WI38 (cell line): ENCODE measurements at regions not wholly inside any gene's neighbourhood (a gene's known extent, or its start where the extent isn't known, plus 50 kb on each side); places are given as distances from the start of the nearest gene placed in this dataset.

ENCODE experiments used
- H3K4me3 ChIP-seq: 2 replicates; pipeline ENCODE4 v1.5.1; 2011; ENCODE audit warnings: low read depth, mild to moderate bottlenecking, control low read depth, low read length
- TF ChIP-seq, protein P1 (sequence below): IDR thresholded peaks from 2 replicates; pipeline ENCODE4 v1.5.1; 2012; ENCODE audit warnings: low read depth, mild to moderate bottlenecking, control low read depth, low read length

DNA sequence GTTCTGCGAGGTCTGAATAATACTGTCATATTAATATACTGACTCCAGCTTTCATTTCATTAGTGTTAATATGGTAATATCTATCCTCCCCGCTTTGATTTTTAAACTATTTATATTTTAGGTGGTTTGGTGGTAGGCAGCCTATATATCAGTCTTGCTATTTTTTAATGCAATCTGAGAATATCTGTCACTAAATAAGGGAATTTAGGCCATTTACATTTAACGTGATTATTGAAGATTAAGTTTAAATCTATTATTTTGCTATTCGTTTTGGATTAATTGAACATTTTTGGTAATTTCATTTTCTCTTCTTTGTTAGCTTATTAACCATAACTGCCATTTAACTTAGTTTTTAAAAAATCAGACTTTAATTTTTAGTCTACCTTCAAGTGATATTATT is 247.7 kb upstream of the PMFBP1 start:
- no peak overlapping the region for H3K4me3 ChIP-seq
- TF ChIP-seq, protein P1, sequence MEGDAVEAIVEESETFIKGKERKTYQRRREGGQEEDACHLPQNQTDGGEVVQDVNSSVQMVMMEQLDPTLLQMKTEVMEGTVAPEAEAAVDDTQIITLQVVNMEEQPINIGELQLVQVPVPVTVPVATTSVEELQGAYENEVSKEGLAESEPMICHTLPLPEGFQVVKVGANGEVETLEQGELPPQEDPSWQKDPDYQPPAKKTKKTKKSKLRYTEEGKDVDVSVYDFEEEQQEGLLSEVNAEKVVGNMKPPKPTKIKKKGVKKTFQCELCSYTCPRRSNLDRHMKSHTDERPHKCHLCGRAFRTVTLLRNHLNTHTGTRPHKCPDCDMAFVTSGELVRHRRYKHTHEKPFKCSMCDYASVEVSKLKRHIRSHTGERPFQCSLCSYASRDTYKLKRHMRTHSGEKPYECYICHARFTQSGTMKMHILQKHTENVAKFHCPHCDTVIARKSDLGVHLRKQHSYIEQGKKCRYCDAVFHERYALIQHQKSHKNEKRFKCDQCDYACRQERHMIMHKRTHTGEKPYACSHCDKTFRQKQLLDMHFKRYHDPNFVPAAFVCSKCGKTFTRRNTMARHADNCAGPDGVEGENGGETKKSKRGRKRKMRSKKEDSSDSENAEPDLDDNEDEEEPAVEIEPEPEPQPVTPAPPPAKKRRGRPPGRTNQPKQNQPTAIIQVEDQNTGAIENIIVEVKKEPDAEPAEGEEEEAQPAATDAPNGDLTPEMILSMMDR = no peak

DNA sequence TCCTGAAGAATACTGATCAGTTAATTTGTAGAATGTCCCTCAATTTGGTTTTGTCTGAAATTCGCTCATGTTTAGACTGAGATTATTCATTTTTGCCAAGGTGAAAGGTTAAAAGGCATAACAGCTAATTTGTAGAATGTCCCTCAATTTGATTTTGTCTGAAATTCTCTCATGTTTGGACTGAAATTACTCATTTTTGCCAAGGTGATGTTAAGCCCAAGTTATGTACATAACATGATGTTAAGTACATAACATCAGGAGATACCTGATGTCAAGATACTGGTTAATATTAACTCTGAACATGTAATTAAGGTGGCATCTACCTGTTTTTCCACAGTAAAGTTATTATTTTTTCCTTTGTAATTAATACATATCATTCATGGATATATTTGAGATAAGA is 243.4 kb upstream of the PMFBP1 start:
- TF ChIP-seq, protein P1 = no peak
- H3K4me3 ChIP-seq = no peak overlapping the region

DNA sequence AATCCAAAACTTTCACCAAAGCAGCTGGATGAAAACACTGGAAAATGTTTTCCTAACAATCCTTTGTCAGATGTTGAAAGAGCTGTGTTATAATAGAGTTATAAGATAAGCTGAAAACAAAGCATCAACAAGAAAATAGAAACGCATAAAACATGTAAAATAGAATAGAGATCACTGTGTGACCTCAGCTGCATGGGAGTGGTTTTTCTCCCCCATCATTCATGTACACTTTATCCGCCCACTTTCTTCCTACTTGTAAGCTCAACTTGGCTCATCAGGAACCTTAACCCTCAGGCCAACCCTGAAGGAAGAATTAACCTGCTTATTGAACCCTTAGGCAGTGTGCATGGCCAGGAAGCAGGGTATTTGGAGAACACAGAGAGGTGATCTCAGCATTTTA is 238.5 kb upstream of the PMFBP1 start:
- no peak overlapping the region for H3K4me3 ChIP-seq
- TF ChIP-seq, protein P1 = no peak

DNA sequence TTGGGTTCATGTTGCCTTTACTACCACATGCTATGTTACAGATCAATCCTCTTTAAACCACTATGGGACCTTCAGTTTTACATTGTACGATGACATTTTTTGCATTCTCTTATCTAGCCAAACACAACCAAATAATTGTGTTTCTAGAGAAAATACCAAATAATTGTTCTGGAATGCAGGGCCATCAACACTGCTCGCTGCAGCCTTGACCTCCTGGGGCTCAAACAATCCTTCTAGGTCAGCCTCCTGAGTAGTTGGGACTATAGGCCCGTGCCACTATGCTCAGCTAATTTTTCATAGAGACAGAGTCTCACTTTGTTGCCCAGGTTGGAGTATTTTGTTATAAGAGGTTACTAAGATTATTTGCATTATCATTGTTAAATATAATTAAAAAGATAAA is 237.5 kb upstream of the PMFBP1 start:
- no peak overlapping the region for H3K4me3 ChIP-seq
- TF ChIP-seq, protein P1 = no peak

DNA sequence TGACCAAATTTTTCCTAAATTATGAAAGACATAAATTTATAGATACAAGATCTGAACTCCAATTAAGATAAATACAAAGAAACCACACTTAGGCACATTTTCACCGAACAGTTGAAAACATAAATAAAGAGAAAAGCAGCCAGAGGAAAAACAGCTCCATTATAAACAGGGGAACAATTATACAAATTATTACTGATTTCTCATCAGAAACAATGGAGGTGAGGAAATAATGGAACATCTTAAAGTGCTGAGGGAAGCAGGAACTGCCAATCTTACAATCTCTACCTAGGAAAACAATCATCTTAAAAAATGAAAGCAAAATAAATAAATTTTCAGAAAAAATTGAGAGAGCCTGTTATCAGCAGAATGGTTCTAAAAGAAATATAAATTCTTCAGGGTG is 234.4 kb upstream of the PMFBP1 start:
- TF ChIP-seq, protein P1 = no peak
- H3K4me3 ChIP-seq = no peak overlapping the region

DNA sequence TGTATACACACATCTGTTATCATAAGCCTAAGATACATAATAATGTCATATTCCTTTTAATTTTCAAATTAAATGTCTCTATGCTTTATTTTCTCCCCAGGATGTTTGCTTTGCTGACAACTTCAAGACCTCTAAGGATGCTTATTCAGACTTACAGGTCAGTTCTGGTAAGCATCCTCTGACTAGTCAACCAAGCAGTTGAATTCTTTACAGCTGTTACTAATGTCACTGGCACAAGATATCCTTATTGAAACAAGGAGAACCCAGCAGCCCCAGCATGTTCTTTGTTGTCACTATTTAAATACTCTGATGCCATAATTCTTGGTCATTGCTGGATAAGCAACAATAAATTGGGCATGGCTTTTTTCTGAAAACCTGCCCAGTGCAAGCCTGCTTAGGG is 232.3 kb upstream of the PMFBP1 start:
- H3K4me3 ChIP-seq = no peak overlapping the region
- TF ChIP-seq, protein P1 = no peak

DNA sequence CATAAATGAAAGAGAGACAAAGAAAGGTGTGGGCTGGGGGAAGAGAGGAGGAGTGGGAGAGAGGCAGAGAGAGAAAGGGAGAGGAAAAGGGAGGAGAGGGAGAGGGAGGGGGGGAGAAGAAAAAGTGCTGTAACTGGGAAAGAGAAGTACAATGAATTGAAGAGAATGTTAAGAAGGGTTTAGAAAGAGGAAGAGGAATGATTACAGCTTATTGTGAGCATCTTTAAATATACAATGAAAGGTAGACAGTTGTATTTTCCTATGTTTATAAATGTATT is 229.1 kb upstream of the PMFBP1 start:
- H3K4me3 ChIP-seq = no peak overlapping the region
- TF ChIP-seq, protein P1 = no peak
